Parathyroid adenoma (tissue), 2 donors: ENCODE measurements at regions not wholly inside any gene's neighbourhood (a gene's known extent, or its start where the extent isn't known, plus 50 kb on each side); places are given as distances from the start of the nearest gene placed in this dataset.

Source experiments
- H2AFZ ChIP-seq: fragments of 300-600 bp; sonication (generic); one replicate; pipeline ENCODE4 v1.7.0; 2017; ENCODE audit warnings: antibody characterized with exemption, mild to moderate bottlenecking
- H3K27ac ChIP-seq: fragments of 300-600 bp; sonication (generic); one replicate; pipeline ENCODE4 v1.7.0; 2017
- H3K27me3 ChIP-seq: fragments of 300-600 bp; sonication (generic); one replicate; pipeline ENCODE4 v1.7.0; 2017; ENCODE audit warnings: low read length; ENCODE audit not compliant: control insufficient read depth, insufficient read depth
- H3K36me3 ChIP-seq: fragments of 300-600 bp; sonication (generic); one replicate; pipeline ENCODE4 v1.7.0; 2017; ENCODE audit warnings: low read length; ENCODE audit not compliant: control insufficient read depth, insufficient read depth
- H3K4me1 ChIP-seq: fragments of 300-600 bp; sonication (generic); one replicate; pipeline ENCODE4 v1.7.0; 2017; ENCODE audit warnings: control low read depth
- H3K4me2 ChIP-seq: fragments of 300-600 bp; sonication (generic); one replicate; pipeline ENCODE4 v1.7.0; 2017; ENCODE audit warnings: low read length
- H3K4me3 ChIP-seq: fragments of 300-600 bp; sonication (generic); one replicate; pipeline ENCODE4 v1.7.0; 2017; ENCODE audit warnings: low read depth, low read length
- H3K79me2 ChIP-seq: fragments of 300-600 bp; sonication (generic); one replicate; pipeline ENCODE4 v1.7.0; 2017; ENCODE audit warnings: control low read depth
- H3K9ac ChIP-seq: fragments of 300-600 bp; sonication (generic); one replicate; pipeline ENCODE4 v1.7.0; 2017; ENCODE audit warnings: mild to moderate bottlenecking
- H3K9me3 ChIP-seq: fragments of 300-600 bp; sonication (generic); one replicate; pipeline ENCODE4 v1.7.0; 2017; ENCODE audit warnings: low read length; ENCODE audit not compliant: control insufficient read depth
- TF ChIP-seq, protein P1 (sequence below): fragments of 300-600 bp; sonication (generic); IDR thresholded peaks from one replicate; pipeline ENCODE4 v1.7.0; 2017; ENCODE audit warnings: antibody characterized with exemption, mild to moderate bottlenecking
- donor health status: primary hyperparathyroidism.

DNA sequence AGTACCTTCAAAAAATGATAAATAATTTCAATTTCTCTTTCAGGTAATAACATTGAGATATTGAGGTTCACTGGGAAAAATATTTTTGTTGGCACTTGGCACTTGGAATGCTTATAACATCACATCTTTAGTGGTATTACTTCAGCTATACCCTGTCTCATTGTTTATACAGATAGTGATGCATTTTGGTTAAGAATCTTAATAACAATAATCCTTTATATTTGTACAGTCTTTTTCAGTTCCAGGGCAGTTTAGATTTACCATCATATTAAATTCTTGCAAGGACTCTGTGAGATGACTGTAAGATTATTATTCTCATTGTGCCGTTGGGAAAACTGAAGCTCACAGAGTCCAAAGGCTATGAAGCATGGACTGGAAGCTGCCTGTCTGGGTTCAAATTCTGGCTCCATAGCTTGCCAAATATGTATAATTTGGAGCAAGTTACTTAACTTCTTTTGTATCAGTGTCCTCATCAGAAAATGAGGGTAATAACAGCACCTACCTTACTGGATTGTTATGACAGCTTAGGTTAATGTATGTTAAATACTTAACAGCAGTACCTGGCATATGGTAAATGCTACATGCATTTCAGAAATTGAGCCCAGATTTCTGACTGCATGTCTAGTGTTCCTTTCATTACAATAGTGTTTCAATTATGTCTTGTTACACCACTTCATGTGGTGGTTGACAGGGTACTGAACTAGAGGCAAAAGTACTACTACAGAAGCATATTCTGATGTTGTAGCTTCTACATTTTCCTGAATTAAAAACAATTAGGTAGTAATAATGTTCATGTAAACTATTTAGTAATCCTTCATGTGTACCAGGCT is 272.2 kb downstream of the PLK2 start:
- TF ChIP-seq, protein P1, sequence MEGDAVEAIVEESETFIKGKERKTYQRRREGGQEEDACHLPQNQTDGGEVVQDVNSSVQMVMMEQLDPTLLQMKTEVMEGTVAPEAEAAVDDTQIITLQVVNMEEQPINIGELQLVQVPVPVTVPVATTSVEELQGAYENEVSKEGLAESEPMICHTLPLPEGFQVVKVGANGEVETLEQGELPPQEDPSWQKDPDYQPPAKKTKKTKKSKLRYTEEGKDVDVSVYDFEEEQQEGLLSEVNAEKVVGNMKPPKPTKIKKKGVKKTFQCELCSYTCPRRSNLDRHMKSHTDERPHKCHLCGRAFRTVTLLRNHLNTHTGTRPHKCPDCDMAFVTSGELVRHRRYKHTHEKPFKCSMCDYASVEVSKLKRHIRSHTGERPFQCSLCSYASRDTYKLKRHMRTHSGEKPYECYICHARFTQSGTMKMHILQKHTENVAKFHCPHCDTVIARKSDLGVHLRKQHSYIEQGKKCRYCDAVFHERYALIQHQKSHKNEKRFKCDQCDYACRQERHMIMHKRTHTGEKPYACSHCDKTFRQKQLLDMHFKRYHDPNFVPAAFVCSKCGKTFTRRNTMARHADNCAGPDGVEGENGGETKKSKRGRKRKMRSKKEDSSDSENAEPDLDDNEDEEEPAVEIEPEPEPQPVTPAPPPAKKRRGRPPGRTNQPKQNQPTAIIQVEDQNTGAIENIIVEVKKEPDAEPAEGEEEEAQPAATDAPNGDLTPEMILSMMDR: no peak

DNA sequence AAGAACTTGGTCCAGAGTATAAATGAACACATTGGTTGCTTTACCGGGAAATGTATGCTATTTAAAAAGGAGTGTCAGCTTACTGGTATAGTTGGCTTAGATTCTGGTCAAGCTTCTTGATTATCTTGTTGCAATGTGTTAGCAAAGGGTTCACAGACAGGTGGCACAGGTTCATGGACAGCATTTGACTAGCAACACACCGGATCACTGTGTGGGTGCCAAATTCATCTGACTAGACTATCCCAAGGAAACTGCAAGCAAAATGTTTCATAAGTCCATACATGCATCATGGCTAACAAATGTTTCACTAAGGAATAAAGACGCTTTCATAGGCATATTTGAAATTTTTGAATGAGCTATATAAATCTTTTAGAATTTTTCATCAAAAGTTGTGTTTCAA is 274.1 kb downstream of the PLK2 start:
- Histone ChIP-seq H3K4me2 (no peak overlapping the region), H3K9ac (no peak overlapping the region), H3K4me1 (peaks cover 42% of the 10 kb centered on the region), H3K27me3 (no peaks in the 10 kb centered on the region), H3K36me3 (no peaks in the 10 kb centered on the region), H3K9me3 (no peaks in the 10 kb centered on the region), H3K4me3 (no peak overlapping the region), H3K27ac (no peak overlapping the region), H2AFZ (no peak overlapping the region), H3K79me2 (no peaks in the 10 kb centered on the region)
- TF ChIP-seq, protein P1: no peak

More for the DNA sequence above, 272.2 kb downstream of the PLK2 start:
- H3K9me3 ChIP-seq: no peaks in the 10 kb centered on the region
- H3K27ac ChIP-seq: no peak overlapping the region
- no peaks in the 10 kb centered on the region for H3K36me3 ChIP-seq
- peaks cover 27% of the 10 kb centered on the region for H3K4me1 ChIP-seq
- H2AFZ ChIP-seq: no peak overlapping the region
- no peak overlapping the region for H3K9ac ChIP-seq
- H3K79me2 ChIP-seq: no peaks in the 10 kb centered on the region
- H3K4me3 ChIP-seq: no peak overlapping the region
- H3K27me3 ChIP-seq: no peaks in the 10 kb centered on the region
- H3K4me2 ChIP-seq: peak overlapping the region; percentile 33

DNA sequence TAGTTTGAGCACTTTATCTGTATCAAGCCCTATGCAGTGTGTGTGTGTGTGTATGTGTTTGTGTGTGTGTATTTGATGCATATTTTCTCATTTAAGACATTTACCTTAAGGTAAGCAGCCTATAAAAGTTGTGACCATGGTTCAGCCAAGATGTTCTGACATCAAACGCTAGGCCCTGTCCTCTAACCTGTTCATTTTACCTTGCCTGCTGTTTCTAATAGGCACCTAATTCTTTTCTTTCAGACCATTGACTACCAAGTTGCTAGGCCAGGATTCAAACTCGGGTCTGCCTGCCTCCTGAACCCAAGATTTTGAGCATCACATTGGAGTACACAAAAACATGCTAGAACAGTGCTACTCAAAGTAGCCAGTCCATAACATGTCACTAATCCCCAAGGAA is 274.5 kb downstream of the PLK2 start:
- no peaks in the 10 kb centered on the region for H3K9me3 ChIP-seq
- no peaks in the 10 kb centered on the region for H3K36me3 ChIP-seq
- no peak overlapping the region for H2AFZ ChIP-seq
- H3K4me1 ChIP-seq: peaks cover 42% of the 10 kb centered on the region
- no peak overlapping the region for H3K4me2 ChIP-seq
- H3K79me2 ChIP-seq: no peaks in the 10 kb centered on the region
- TF ChIP-seq, protein P1: no peak
- no peak overlapping the region for H3K4me3 ChIP-seq
- H3K9ac ChIP-seq: no peak overlapping the region
- H3K27ac ChIP-seq: no peak overlapping the region
- no peaks in the 10 kb centered on the region for H3K27me3 ChIP-seq

- Histone ChIP-seq H3K9me3 (no peaks in the 10 kb centered on the region), H3K27me3 (no peaks in the 10 kb centered on the region), H3K79me2 (no peaks in the 10 kb centered on the region), H3K27ac (no peak overlapping the region), H2AFZ (no peak overlapping the region), H3K4me2 (no peak overlapping the region), H3K4me3 (no peak overlapping the region), H3K4me1 (peaks cover 39% of the 10 kb centered on the region), H3K9ac (no peak overlapping the region), H3K36me3 (no peaks in the 10 kb centered on the region)
- TF ChIP-seq, protein P1: no peak
Observed at GRCh38 chr5:58184910-58185309, 275.0 kb downstream of the PLK2 start.

- Histone ChIP-seq H3K4me1 (peaks cover 32% of the 10 kb centered on the region), H3K27me3 (no peaks in the 10 kb centered on the region), H2AFZ (peak overlapping the region; percentile 1), H3K9me3 (no peaks in the 10 kb centered on the region), H3K36me3 (no peaks in the 10 kb centered on the region), H3K4me2 (no peak overlapping the region), H3K79me2 (no peaks in the 10 kb centered on the region), H3K27ac (no peak overlapping the region), H3K9ac (no peak overlapping the region), H3K4me3 (no peak overlapping the region)
- TF ChIP-seq, protein P1: no peak
Observed at GRCh38 chr5:58183786-58184085, 276.1 kb downstream of the PLK2 start.
